ENCODE measurements at regions not wholly inside any gene's neighbourhood (a gene's known extent, or its start where the extent isn't known, plus 50 kb on each side); places are given as distances from the start of the nearest gene placed in this dataset.

- no peak for FAIRE-seq
- H3K4me2 ChIP-seq, result no peak overlapping the region
- POLR2A ChIA-PET, result no interaction called here
Measured at GRCh38 chr14:53663709-53664108, 292.9 kb downstream of the BMP4 start.

GRCh38 chr14:53655080-53655785 lies 301.4 kb downstream of the BMP4 start:
- POLR2A ChIA-PET, result no interaction called here
- CTCF ChIA-PET, result interaction anchor here (1.2 to 1.7 kb wide), 2 partner anchors 10 to 117 kb away, joined by 3 to 6 read pairs; no protein-coding TSS in a partner anchor
- H3K4me1 ChIP-seq, result no peaks in the 10 kb centered on the region
- H3K9me3 ChIP-seq, result no peaks in the 10 kb centered on the region
- TF ChIP-seq EP300 (IDR thresholded peaks at IDR 0.05) (no peak), JUNB (IDR thresholded peaks at IDR 0.05) (no peak), BCL3 (IDR thresholded peaks at IDR 0.05) (no peak)
- DNase-seq (ENCODE audit: low read depth in 1 of 2, low spot score in 1 of 2) (no peak), ATAC-seq (no peak), FAIRE-seq (no peak)
- H3K27ac ChIP-seq, result no peak overlapping the region
- H3K4me3 ChIP-seq, result no peak overlapping the region
- whole genome bisulfite sequencing (ENCODE audit: missing lambda C conversion rate), result 73% methylated on average over 3 of the region's 3 CpGs
- no peak overlapping the region for H3K4me2 ChIP-seq

More at GRCh38 chr14:53663709-53664108, 292.9 kb downstream of the BMP4 start:
- H3K27ac ChIP-seq, result no peak overlapping the region
- CTCF ChIA-PET, result interaction anchor here (0.9 kb wide), 1 partner anchor 290 kb away, joined by 3 read pairs; no protein-coding TSS in a partner anchor
- H3K9me3 ChIP-seq, result no peaks in the 10 kb centered on the region; the same call in 2 of the 3 replicates
- no peaks in the 10 kb centered on the region for H3K4me1 ChIP-seq
- ATAC-seq (peak; percentile 47 to 62; a peak in 4 of 6 replicates), DNase-seq (ENCODE audit: low read depth in 1 of 2, low spot score in 1 of 2) (peak; percentile 6 to 50)
- TF ChIP-seq HOXA7 (CRISPR knock-in tag; IDR thresholded peaks at IDR 0.05) (no peak), KDM5A (IDR thresholded peaks at IDR 0.05) (no peak), CTCF (IDR thresholded peaks at IDR 0.05) (peak; percentile 31; the same call in 2 of the 3 replicates), PHF8 (IDR thresholded peaks at IDR 0.05; ENCODE audit: borderline replicate concordance, low read depth) (no peak), RAD21 (conservative IDR thresholded peaks at IDR 0.05 in 1 of 2, IDR thresholded peaks at IDR 0.05 in 1 of 2) (peak; percentile 34 to 40; a peak in 2 of 5 replicates), SMC3 (IDR thresholded peaks at IDR 0.05) (peak; percentile 54; the same call in 2 of the 3 replicates), HMGXB4 (CRISPR knock-in tag; IDR thresholded peaks at IDR 0.05; ENCODE audit: borderline replicate concordance) (no peak), CHD2 (IDR thresholded peaks at IDR 0.05; ENCODE audit: low read length, partially characterized antibody) (no peak), KDM1A (IDR thresholded peaks at IDR 0.05; ENCODE audit: low read depth) (no peak)
- H3K4me3 ChIP-seq, result no peak overlapping the region
- 47% methylated on average over 3 of the region's 3 CpGs for WGBS (ENCODE audit: missing lambda C conversion rate)

- POLR2A ChIA-PET, result no interaction called here
- no peak overlapping the region for H3K4me2 ChIP-seq
- H3K9me3 ChIP-seq, result no peaks in the 10 kb centered on the region
- H3K27ac ChIP-seq, result no peak overlapping the region
- ATAC-seq (no peak), DNase-seq (ENCODE audit: low read depth in 1 of 2, low spot score in 1 of 2) (no peak), FAIRE-seq (no peak)
- H3K4me1 ChIP-seq, result no peaks in the 10 kb centered on the region
- no peak overlapping the region for H3K4me3 ChIP-seq
- CTCF ChIA-PET, result no interaction called here
- WGBS (ENCODE audit: missing lambda C conversion rate), result 81% methylated on average over 1 of the region's 1 CpG
- TF ChIP-seq NPAS2 (CRISPR knock-in tag; IDR thresholded peaks at IDR 0.05; ENCODE audit: borderline replicate concordance) (no peak), RCOR1 (IDR thresholded peaks at IDR 0.05; ENCODE audit: low read depth, low read length) (no peak), KDM5A (IDR thresholded peaks at IDR 0.05) (no peak), FOXS1 (CRISPR knock-in tag; IDR thresholded peaks at IDR 0.05) (no peak), BHLHE40 (IDR thresholded peaks at IDR 0.05; ENCODE audit: low read depth, low read length) (no peak), SMC3 (IDR thresholded peaks at IDR 0.05) (no peak), CHD2 (IDR thresholded peaks at IDR 0.05; ENCODE audit: low read length, partially characterized antibody) (no peak), ZFP36 (IDR thresholded peaks at IDR 0.05; ENCODE audit: borderline replicate concordance, partially characterized antibody) (no peak), FOSL2 (IDR thresholded peaks at IDR 0.05) (no peak), FOSL2 (CRISPR knock-in tag; IDR thresholded peaks at IDR 0.05) (no peak), ESRRA (IDR thresholded peaks at IDR 0.05; ENCODE audit: borderline replicate concordance, low read length) (no peak), KDM1A (IDR thresholded peaks at IDR 0.05; ENCODE audit: low read depth) (no peak), CBX8 (IDR thresholded peaks at IDR 0.05) (no peak), HOXA7 (CRISPR knock-in tag; IDR thresholded peaks at IDR 0.05) (no peak), REST (IDR thresholded peaks at IDR 0.05) (no peak), GATA3 (IDR thresholded peaks at IDR 0.05; ENCODE audit: borderline replicate concordance) (no peak), POLR2AphosphoS2 (conservative IDR thresholded peaks at IDR 0.05; ENCODE audit: low read length) (no peak), NR3C1 (IDR thresholded peaks at IDR 0.05) (no peak)
Measured at GRCh38 chr14:53652068-53652467, 304.6 kb downstream of the BMP4 start.

All from A549 (cell line).